ENCODE measurements at regions not wholly inside any gene's neighbourhood (a gene's known extent, or its start where the extent isn't known, plus 50 kb on each side); places are given as distances from the start of the nearest gene placed in this dataset.

- no peak for TF ChIP-seq SFPQ (IDR thresholded peaks at IDR 0.05; ENCODE audit: low read depth, low read length)
- TF ChIP-seq FOXM1 (IDR thresholded peaks at IDR 0.05; ENCODE audit: low read depth) = no peak
- TF ChIP-seq FOXM1 (CRISPR knock-in tag; IDR thresholded peaks at IDR 0.05; ENCODE audit: low read depth) = no peak
- TF ChIP-seq U2AF2 (optimal IDR thresholded peaks at IDR 0.05; ENCODE audit: low read depth, low read length) = no peak
- TF ChIP-seq U2AF1 (optimal IDR thresholded peaks at IDR 0.05; ENCODE audit: low read depth, low read length) = no peak
Observed at GRCh38 chr5:2860101-2860500, 108.6 kb upstream of the IRX2 start (continued).

DNA sequence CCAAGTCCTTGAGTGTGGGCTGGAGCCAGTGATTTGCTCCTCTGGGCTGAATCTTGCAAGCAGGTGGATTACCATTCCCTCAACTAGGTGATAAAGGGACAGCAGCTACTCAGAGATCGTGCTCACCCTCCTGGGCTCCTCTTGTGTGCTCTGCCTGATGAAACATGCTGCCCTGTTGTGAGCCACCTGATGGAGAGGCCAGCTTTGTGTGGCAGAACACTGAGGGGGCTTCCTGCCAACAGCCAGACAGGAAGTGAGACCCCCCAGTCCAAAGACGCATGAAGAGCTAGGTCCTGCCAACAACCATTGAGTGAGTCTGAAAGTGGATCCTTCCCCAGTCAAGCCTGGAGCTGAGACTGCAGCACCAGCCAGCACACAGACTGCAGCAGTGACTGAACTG is 106.4 kb upstream of the IRX2 start:
- H3K27me3 ChIP-seq (ENCODE audit: control insufficient read depth in 2 of 2, insufficient read depth in 2 of 2, low read length in 2 of 2) = no peaks in the 10 kb centered on the region; a peak in 1 of 5 replicates
- ChIA-PET POLR2A (interaction anchor here (1.0 kb wide), 1 partner anchor 9 kb away, joined by 3 read pairs; no protein-coding TSS in a partner anchor), CTCF (ENCODE audit: low intra/inter-chr PET ratio) (no interaction called here)
- H3K79me2 ChIP-seq (ENCODE audit: control insufficient read depth, insufficient read depth, low read length) = no peaks in the 10 kb centered on the region
- no peaks in the 10 kb centered on the region for H3K4me1 ChIP-seq (replicated peaks in 1 of 2; ENCODE audit: control insufficient read depth in 2 of 2, insufficient read depth in 2 of 2, low read length in 2 of 2)
- H4K20me1 ChIP-seq (replicated peaks; ENCODE audit: control insufficient read depth, insufficient read depth, low read length) = no peaks in the 10 kb centered on the region
- no peak overlapping the region for H2AFZ ChIP-seq (ENCODE audit: low read depth, low read length)
- in situ Hi-C loops (cut with MboI) (no loop called here), intact Hi-C loops (cut with micrococcal nuclease) (no loop called here)
- H3K4me2 ChIP-seq (ENCODE audit: insufficient read depth, low read length) = no peak overlapping the region
- 0% methylated on average over 2 of the region's 2 CpGs for WGBS (ENCODE audit: insufficient coverage, low coverage, missing lambda C conversion rate)
- no TSS peak for BruUV-seq (replicated peaks)
- H3K9ac ChIP-seq (ENCODE audit: insufficient read depth in 1 of 2, low read depth in 2 of 2, low read length in 2 of 2) = no peak overlapping the region
- ATAC-seq (no peak), DNase-seq (ENCODE audit: extremely low read depth in 1 of 4, low spot score in 3 of 4) (no peak), FAIRE-seq (no peak)
- H3K4me3 ChIP-seq = no peak overlapping the region
- TF ChIP-seq RBM22 (IDR thresholded peaks at IDR 0.05; ENCODE audit: low read depth, low read length, poor library complexity, severe bottlenecking) (no peak), XRCC3 (IDR thresholded peaks at IDR 0.05) (no peak), IRF9 (tag; IDR thresholded peaks at IDR 0.05) (no peak), TEAD2 (tag; IDR thresholded peaks at IDR 0.05) (no peak), ZNF77 (CRISPR knock-in tag; IDR thresholded peaks at IDR 0.05) (no peak), FOXO4 (CRISPR knock-in tag; IDR thresholded peaks at IDR 0.05) (no peak)
- H3K27ac ChIP-seq (ENCODE audit: extremely low read depth, low read depth, low read length) = no peak overlapping the region
- H3K36me3 ChIP-seq (ENCODE audit: control insufficient read depth, insufficient read depth, low read length) = no peaks in the 10 kb centered on the region
- no peaks in the 10 kb centered on the region for H3K9me3 ChIP-seq (replicated peaks; ENCODE audit: control insufficient read depth, insufficient read depth, low read depth, low read length)
- no peaks in the 10 kb centered on the region for H3K9me1 ChIP-seq (ENCODE audit: control insufficient read depth, insufficient read depth, low read length)
